Effector CD8-positive, alpha-beta T cell (primary cell): ENCODE measurements at regions not wholly inside any gene's neighbourhood (a gene's known extent, or its start where the extent isn't known, plus 50 kb on each side); places are given as distances from the start of the nearest gene placed in this dataset.
"Not testable (repeated sequence)": the region's sequence is repeated elsewhere in the genome, so short reads cannot be mapped to it uniquely, and the experiment has no call there.

Experiments
- DNase-seq: peaks from one replicate; lab custom pipeline; 2025; lab: John Stamatoyannopoulos, UW

DNA sequence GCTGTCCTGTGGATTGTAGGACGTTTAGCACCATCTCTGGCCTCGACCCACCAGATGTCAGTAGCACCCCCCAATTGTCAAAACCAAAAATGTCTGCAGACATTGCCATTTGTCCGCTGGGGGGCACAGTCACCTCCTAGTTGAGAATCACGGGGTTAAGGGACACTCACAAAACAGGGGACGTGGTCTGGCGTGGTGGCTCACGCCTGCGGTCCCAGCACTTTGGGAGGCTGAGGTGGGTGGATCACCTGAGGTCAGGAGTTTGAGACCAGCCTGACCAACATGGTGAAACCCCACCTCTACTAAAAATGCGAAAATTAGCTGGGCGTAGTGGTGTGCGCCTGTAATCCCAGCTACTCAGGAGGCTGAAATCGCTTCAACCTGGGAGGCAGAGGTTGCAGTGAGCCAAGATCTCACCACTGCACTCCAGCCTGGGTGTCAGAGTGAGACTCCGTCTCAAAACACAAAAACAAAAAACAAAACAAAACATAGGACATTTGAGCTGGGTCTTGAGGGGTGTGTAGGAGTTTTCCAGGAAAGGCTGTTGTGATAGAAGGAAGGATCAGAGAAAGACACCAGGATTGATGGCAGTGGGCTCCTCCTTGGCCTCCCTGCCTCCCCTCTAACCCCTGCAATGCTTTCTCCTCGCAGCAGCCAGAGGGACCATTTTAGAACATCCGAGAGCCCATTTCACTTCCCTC is 171.8 kb upstream of the GSE1 start:
- peak; percentile 11 for DNase-seq

DNA sequence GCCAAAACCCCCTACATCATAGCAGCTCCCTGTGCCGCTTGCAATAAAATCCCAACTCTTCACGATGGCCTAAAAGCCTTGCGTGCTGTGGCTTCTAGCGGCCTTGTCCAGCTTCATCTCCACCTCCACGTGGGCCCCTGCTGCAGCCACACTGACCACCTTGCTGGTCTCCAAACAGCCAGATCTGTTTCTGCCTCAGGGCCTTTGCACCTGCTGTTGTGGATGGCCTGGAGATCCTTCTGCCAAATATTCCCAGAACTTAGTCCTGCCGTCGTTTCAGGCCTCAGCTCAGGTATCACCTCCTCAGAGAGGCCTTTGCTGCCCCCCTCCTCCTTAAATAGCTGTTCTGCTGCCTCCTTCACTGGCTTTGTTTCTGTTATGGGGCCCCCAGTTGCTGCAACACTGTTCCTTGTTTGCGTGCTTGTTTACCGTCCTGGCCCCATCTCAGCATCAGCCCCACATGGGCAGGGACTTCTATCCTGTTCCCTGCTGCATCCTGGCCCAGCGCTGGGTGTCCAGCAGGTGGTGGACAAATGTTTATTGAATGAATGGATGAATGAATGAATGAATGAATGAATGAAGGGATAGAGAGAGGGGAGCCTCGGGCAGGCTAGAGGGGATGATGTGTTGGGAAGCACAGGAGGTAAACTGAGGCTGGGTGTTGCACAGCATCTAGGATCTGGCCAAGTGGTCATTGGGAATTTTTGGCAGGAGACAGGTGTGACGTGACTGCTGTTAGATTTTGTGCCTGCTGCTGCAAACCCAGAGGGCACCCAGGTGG is 171.0 kb upstream of the GSE1 start:
- DNase-seq = no peak

GRCh38 chr16:85443116-85443515 is 170.0 kb upstream of the GSE1 start:
- DNase-seq = no peak

DNA sequence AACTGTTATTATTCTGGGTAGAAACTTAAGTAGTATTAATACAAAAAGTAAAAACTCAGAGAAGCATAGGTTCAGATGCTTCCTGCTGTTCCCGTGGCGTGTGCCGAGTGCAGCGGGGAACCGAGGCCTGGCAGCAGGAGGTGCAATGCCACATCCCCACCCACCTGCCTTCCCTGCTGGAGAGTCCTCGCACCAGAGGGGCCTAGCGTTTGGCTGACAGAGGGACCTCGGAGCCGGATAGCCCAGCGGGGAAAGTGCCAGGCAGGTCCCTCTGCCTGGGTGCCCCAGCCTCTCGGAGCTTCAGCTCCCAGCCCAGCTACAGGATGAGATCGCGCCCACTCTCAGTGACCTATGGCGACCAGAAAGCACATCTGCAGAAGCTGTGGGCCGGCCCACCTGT is 169.6 kb upstream of the GSE1 start:
- DNase-seq = no peak

DNA sequence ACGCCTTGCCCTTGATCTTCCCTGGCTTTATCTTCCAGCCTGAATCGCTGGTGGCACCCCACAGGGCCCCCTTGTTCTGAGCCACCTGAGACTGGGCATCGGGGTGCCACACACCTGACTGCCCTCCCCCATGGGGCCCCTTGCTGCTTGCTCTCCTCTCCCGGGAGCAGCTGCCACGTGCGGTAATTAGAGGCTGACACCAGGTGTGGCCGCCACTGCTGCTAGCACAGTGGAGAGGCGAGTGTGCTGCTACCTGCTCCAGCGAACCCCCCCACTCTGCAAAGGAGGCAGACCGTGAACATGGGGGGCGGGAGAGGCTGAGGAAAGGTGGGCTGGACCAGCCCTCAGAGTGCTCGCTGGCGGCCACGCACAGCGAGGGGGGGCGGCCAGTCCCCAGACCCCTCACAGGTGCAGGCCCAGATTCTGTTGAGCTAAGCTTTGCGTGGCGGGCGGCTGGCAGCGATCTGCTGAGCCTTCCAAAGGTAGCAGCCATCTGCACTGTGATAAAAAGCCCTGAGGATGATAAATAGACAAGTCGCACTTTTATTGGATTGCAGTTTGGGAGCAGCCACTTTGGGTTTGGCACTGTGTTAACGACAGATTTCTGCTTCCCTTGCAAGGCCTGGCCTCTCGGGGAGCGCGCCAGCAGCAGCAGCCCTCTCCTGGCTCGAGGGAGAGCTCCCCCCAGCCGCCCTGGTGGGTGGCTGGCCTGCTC is 167.9 kb upstream of the GSE1 start:
- no peak for DNase-seq

- DNase-seq = no peak
Observed at GRCh38 chr16:85445779-85446222, 167.3 kb upstream of the GSE1 start.

GRCh38 chr16:85446951-85447692 is 166.0 kb upstream of the GSE1 start:
- no peak for DNase-seq

DNA sequence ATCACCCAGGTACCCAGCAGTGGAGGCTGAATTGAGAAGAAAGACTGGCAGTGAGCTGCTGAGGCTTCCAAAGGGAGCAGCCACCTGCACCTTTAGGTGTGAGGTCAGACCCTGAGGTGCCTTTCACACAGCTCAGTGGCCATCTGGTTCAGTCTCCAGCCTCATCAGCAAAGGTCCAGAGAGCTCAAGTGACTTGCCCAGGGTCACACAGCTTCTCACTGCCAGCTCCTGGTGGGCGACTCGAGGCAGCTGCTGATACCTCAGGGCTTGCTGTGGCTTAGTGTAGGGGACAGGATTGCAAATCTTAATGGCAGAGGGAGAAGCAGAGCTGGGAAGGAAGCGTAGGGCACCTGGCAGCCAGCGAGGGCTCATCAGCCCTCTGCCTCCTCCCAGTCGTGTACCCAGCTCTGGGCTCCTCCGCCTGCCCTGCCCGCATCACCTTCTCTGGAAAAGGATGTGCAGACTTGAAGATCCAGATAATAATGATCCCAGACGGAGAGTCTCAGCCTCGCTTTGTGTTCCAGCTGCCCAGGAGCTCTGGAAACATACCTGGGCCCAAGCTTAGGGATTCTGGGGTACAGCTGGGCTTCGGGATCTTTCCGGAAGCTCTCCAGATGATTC is 165.3 kb upstream of the GSE1 start:
- DNase-seq = no peak

DNA sequence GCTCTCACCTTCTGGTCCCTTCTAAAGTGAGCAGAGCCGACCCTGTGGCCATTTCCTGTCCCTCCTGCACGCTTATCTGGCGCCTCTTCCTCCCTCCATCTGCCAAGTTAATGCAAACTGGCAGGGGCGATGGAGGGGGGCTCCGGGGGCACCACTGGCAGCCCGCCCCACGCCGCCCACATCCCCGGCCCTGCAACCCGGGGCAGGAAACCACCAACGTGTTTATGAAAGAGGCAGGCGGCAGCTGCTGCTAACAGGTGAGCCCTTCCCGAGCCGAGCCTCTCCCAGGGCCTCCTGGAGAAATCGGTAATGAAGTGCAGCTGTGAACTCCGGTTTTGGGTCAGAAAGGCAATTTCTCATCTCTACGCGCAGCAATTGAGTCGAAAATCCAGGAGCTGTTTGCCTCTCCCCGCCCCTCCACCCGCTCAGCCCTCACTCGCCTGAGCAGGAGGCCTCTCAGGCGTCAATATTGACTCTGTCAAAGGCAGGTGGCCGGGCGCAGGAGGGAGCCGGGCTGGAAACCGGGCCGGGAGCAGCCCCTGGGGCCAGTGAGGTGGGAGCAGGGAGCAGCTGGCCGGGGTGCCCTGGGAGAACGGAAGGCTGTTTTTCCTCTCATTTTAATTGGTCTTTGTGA is 164.4 kb upstream of the GSE1 start:
- DNase-seq = peak; percentile 27

- DNase-seq = no peak
Observed at GRCh38 chr16:85449191-85449884, 163.8 kb upstream of the GSE1 start.

DNA sequence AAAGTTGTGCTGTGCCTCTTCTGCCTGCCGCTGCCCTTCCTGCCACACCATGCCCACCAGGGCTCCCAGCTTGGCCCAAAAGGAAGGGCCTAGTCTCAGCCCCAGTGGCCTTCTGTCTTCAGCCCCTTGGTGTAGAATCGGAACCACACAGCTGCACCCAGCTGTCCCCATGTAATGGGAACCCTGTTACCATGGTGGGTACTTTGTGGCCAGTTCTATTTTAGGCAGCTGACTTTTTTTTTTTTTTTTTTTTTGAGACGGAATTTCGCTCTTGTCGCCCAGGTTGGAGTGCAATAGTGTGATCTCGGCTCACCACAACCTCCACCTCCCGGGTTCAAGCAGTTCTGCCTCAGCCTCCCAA is 163.3 kb upstream of the GSE1 start:
- DNase-seq = no peak

GRCh38 chr16:85451142-85451541 is 162.0 kb upstream of the GSE1 start:
- not testable (repeated sequence) for DNase-seq

DNA sequence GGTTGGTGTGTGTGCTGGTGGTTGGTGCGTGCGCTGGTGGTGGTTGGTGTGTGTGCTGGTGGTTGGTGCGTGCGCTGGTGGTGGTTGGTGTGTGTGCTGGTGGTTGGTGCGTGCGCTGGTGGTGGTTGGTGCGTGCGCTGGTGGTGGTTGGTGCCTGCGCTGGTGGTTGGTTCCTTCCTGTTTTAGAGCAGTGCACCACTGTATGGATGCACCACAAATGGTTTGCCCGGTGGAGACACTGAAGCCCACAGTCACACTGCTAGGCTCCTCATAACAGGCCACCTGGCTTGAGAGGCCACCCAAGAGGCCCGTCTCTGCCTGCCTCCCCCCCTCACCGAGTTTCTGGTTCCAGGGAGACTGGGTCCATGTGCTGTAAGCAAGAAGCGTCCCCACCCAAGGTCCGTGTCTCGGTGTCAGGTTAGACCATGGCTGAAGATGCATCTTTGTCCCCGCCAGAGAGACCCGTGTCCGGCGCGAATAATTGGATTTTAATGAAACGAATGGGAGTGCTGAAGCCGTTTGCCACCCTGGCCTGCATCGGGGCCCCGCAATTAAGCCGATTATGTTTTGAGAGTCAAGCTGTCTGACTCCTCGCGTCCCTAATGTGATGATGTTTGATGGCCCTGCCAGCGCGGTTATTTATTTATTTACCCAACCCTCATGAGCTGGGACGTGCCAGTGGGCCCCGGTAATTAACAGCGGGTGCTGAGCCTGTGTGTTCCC is 161.3 kb upstream of the GSE1 start:
- DNase-seq = no peak

DNA sequence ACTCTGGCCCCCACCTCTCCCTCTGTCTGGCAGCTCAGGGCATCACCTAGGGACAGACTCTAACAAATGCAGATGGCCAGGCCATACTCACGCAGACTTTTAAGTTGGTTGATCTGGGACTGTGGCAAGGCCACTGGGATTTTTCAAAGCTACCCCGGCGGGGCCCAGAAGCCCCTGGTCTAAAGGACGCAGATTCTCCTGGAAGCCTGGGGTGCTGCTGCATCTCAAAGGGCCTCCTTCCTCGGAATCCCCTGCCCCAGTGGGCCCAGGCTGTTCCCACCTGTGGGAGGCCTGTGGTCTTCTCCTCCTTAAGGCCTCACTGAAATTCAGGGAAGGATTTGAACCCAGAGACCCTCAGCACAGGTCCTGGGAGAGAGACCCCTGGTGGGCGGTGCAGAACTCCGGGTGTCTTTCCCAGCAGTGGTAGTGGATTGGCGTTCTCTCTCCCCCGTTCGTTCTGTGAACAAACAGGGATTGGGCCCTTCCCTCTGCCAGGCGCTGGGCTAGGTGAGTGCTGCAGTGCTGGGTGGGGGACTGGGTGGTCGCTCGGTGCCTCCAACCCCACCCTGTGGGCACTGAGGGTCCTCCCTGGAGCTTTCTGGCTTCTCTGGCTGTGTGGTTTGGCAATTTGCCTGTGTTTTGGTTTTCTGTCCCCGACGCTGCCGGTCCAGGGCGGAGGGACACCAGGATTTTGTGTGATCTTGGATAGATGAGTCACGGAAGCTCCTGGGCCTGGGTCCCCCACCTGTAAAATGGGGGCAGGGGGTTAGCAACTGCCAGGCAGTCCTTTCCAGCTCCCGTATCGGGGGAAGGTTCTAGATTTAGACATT is 160.5 kb upstream of the GSE1 start:
- no peak for DNase-seq

- DNase-seq = no peak
Observed at GRCh38 chr16:85453194-85453678, 159.9 kb upstream of the GSE1 start.

DNA sequence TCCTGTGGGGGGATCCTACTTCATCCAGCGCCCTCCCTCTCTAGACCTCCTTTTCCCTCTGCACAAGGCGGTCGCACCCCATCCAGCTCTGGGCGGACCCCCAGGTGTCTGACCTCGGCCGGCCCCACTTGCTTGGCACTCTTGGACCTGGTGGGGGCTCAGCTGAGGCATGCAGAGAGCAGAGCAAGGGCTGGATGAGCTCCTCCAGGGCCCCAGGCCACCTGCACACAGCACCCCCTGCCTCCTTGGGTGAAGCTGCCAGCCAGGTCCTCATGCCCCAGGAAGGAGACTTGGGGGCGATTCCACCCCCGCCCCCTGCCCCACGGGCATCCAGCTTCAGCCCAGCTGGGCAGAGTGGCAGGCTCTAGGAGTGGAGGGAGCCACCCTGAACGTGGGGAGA is 159.4 kb upstream of the GSE1 start:
- DNase-seq = no peak

GRCh38 chr16:85454171-85454872 is 158.8 kb upstream of the GSE1 start:
- no peak for DNase-seq

- no peak for DNase-seq
Observed at GRCh38 chr16:85455534-85455933, 157.6 kb upstream of the GSE1 start.
